ENCODE measurements at regions not wholly inside any gene's neighbourhood (a gene's known extent, or its start where the extent isn't known, plus 50 kb on each side); places are given as distances from the start of the nearest gene placed in this dataset.

DNA sequence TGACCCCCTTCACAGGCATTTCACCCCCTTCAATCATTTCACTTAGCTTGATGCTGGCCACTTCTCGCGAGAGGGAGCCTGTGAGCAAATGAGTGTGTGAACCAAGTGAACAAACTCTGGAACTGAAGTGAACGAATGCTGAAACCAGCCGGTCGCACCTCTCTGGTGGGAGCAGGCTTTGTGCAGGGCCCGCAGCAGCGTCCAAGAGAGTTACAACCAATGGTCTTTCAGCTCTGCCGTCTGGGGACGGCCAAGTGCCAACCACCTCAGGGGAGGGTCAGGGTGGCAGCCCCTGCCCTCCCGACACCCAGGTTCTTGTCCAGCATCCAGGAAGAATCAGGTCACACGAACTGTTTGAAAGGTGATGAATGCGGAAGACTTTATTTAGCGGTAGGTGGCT, 764.0 kb downstream of the SUCLG1 start:
- no peak for DNase-seq (ENCODE audit: low spot score)
- no peak overlapping the region for H2AFZ ChIP-seq
- 89% methylated on average over 13 of the region's 13 CpGs for WGBS (ENCODE audit: low lambda C conversion rate, missing lambda C conversion rate)
- no peaks in the 10 kb centered on the region for H3K36me3 ChIP-seq (replicated peaks; ENCODE audit: insufficient read depth, low read depth)
- no peaks in the 10 kb centered on the region for H3K79me2 ChIP-seq
- H3K9me2 ChIP-seq (replicated peaks; ENCODE audit: insufficient read depth) = no peaks in the 10 kb centered on the region
- H3K27ac ChIP-seq = no peak overlapping the region
- H3K27me3 ChIP-seq = no peaks in the 10 kb centered on the region
- H4K20me1 ChIP-seq (ENCODE audit: insufficient read depth, poor library complexity, severe bottlenecking) = no peaks in the 10 kb centered on the region
- H3K9me3 ChIP-seq (ENCODE audit: low read depth) = no peaks in the 10 kb centered on the region
- TF ChIP-seq EZH2phosphoT487 (IDR thresholded peaks at IDR 0.05; ENCODE audit: low read depth, severe bottlenecking, unreplicated experiment) (no peak), EZH2 (IDR thresholded peaks at IDR 0.05; ENCODE audit: borderline replicate concordance) (no peak)
- TF ChIP-seq, protein P1, sequence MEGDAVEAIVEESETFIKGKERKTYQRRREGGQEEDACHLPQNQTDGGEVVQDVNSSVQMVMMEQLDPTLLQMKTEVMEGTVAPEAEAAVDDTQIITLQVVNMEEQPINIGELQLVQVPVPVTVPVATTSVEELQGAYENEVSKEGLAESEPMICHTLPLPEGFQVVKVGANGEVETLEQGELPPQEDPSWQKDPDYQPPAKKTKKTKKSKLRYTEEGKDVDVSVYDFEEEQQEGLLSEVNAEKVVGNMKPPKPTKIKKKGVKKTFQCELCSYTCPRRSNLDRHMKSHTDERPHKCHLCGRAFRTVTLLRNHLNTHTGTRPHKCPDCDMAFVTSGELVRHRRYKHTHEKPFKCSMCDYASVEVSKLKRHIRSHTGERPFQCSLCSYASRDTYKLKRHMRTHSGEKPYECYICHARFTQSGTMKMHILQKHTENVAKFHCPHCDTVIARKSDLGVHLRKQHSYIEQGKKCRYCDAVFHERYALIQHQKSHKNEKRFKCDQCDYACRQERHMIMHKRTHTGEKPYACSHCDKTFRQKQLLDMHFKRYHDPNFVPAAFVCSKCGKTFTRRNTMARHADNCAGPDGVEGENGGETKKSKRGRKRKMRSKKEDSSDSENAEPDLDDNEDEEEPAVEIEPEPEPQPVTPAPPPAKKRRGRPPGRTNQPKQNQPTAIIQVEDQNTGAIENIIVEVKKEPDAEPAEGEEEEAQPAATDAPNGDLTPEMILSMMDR (IDR thresholded peaks at IDR 0.05; ENCODE audit: poor library complexity) = no peak
- no peak overlapping the region for H3K4me2 ChIP-seq
- H3K4me1 ChIP-seq (ENCODE audit: insufficient read depth) = no peaks in the 10 kb centered on the region
- H3K4me3 ChIP-seq = no peak overlapping the region

DNA sequence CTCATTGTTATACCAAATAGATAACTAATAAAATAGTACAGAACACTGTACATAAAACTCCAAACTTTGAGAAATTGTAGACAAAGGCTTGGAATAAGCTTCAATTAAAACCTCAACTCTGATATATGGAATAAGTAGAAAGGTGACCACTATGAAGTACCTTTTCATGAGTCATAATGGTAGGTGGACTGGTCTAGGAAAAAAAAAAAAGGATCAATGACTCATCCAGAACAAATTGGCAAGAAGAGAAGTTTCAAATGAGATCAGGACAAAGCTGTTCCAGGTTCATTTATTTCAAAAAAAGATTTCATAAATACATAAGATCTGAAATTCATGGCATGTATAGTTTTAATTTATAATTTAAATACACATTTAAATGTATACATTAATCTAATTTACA, 769.7 kb downstream of the SUCLG1 start:
- Histone ChIP-seq H3K4me3 (no peak overlapping the region), H3K4me2 (no peak overlapping the region), H3K4me1 (ENCODE audit: insufficient read depth) (no peaks in the 10 kb centered on the region), H3K9me3 (ENCODE audit: low read depth) (no peaks in the 10 kb centered on the region), H3K36me3 (replicated peaks; ENCODE audit: insufficient read depth, low read depth) (no peaks in the 10 kb centered on the region), H4K20me1 (ENCODE audit: insufficient read depth, poor library complexity, severe bottlenecking) (no peaks in the 10 kb centered on the region), H2AFZ (no peak overlapping the region), H3K27me3 (no peaks in the 10 kb centered on the region), H3K9me2 (replicated peaks; ENCODE audit: insufficient read depth) (no peaks in the 10 kb centered on the region), H3K27ac (no peak overlapping the region), H3K79me2 (no peaks in the 10 kb centered on the region)
- TF ChIP-seq, protein P1 (IDR thresholded peaks at IDR 0.05; ENCODE audit: poor library complexity) = no peak
- no peak for TF ChIP-seq EZH2phosphoT487 (IDR thresholded peaks at IDR 0.05; ENCODE audit: low read depth, severe bottlenecking, unreplicated experiment)
- TF ChIP-seq EZH2 (IDR thresholded peaks at IDR 0.05; ENCODE audit: borderline replicate concordance) = no peak
- DNase-seq (ENCODE audit: low spot score) = no peak

DNA sequence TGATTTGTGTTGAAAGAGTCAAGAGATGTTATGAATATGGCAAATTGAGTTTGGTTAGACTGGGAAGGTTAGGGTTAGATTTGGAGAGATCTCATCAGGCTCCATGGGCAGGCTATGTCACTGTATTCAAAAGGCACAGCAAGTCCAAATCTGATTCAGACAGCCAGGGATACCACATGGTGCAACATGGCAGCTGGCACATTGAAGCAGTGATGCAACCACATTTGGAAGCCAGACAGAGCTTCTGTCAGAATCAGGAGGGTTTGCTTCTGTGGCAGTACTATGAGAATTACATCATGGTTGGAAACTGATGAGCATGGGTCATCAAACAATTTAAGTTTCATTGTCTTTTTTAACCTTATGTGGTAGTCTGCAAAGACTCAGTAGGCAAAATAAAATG, 772.2 kb downstream of the SUCLG1 start:
- Histone ChIP-seq H3K4me2 (no peak overlapping the region), H3K27me3 (no peaks in the 10 kb centered on the region), H3K36me3 (replicated peaks; ENCODE audit: insufficient read depth, low read depth) (no peaks in the 10 kb centered on the region), H3K79me2 (no peaks in the 10 kb centered on the region), H4K20me1 (ENCODE audit: insufficient read depth, poor library complexity, severe bottlenecking) (no peaks in the 10 kb centered on the region), H2AFZ (no peak overlapping the region), H3K27ac (no peak overlapping the region), H3K9me3 (ENCODE audit: low read depth) (no peaks in the 10 kb centered on the region), H3K4me3 (no peak overlapping the region), H3K4me1 (ENCODE audit: insufficient read depth) (no peaks in the 10 kb centered on the region), H3K9me2 (replicated peaks; ENCODE audit: insufficient read depth) (no peaks in the 10 kb centered on the region)
- TF ChIP-seq, protein P1 (IDR thresholded peaks at IDR 0.05; ENCODE audit: poor library complexity) = no peak
- TF ChIP-seq EZH2phosphoT487 (IDR thresholded peaks at IDR 0.05; ENCODE audit: low read depth, severe bottlenecking, unreplicated experiment) (no peak), EZH2 (IDR thresholded peaks at IDR 0.05; ENCODE audit: borderline replicate concordance) (no peak)
- no peak for DNase-seq (ENCODE audit: low spot score)

DNA sequence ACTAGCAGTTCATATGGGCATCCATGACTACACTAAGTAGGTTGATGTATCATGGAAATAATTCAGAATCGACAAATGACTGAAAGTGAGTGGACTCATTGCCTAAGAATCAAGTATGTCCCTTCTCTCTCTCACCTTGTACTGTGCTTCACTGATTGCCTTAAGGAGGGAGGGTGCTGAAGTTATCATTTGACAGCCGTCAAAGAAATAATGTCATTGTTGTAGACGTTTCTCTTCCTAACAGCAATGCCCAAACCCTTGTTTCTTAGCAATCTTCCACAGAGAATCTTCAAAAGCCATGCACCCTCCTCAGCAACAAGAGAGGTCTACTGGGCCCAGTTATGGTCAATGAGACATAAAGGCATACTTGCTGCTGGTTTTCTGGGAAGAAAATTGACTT, 785.0 kb downstream of the SUCLG1 start:
- Histone ChIP-seq H2AFZ (no peak overlapping the region), H3K9me3 (ENCODE audit: low read depth) (no peaks in the 10 kb centered on the region), H3K27ac (no peak overlapping the region), H3K4me1 (ENCODE audit: insufficient read depth) (no peaks in the 10 kb centered on the region), H3K4me3 (no peak overlapping the region), H3K4me2 (no peak overlapping the region), H3K79me2 (no peaks in the 10 kb centered on the region), H3K27me3 (no peaks in the 10 kb centered on the region), H3K9me2 (replicated peaks; ENCODE audit: insufficient read depth) (no peaks in the 10 kb centered on the region), H3K36me3 (replicated peaks; ENCODE audit: insufficient read depth, low read depth) (no peaks in the 10 kb centered on the region), H4K20me1 (ENCODE audit: insufficient read depth, poor library complexity, severe bottlenecking) (no peaks in the 10 kb centered on the region)
- no peak for TF ChIP-seq EZH2phosphoT487 (IDR thresholded peaks at IDR 0.05; ENCODE audit: low read depth, severe bottlenecking, unreplicated experiment)
- TF ChIP-seq, protein P1 (IDR thresholded peaks at IDR 0.05; ENCODE audit: poor library complexity) = no peak
- no peak for TF ChIP-seq EZH2 (IDR thresholded peaks at IDR 0.05; ENCODE audit: borderline replicate concordance)
- DNase-seq (ENCODE audit: low spot score) = no peak
- whole genome bisulfite sequencing (ENCODE audit: low lambda C conversion rate, missing lambda C conversion rate) = 89% methylated on average over 3 of the region's 3 CpGs
